ENCODE measurements at regions not wholly inside any gene's neighbourhood (a gene's known extent, or its start where the extent isn't known, plus 50 kb on each side); places are given as distances from the start of the nearest gene placed in this dataset.
"Not testable (repeated sequence)": the region's sequence is repeated elsewhere in the genome, so short reads cannot be mapped to it uniquely, and the experiment has no call there.

DNA sequence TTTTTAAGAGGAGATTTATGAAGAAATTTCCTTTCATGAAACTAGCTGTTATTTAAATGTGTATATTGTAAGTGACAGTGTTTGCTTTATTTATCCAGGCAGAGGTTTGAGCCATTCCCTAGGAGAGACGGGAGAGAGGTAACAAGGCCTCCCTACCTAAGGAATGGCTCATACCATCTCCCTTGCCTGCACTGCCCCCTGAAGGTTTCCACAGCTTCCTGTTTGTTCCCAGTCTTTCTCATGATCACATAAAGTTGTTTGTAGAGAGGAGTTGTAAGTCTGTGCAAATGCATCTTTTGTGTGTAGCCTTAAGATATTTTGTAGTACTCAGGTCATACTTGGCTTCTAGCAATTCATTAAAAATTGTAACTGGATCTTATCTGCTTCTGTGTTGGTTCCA lies 1504.5 kb upstream of the PCDH10 start:
- intact Hi-C loops (cut with micrococcal nuclease; ENCODE audit: unreplicated experiment), result loop anchor here (10.0 kb wide), 1 partner anchor 550 kb away; no protein-coding TSS in a partner anchor
- Histone ChIP-seq H3K9me3 (ENCODE audit: low read depth, low read length, poor library complexity, severe bottlenecking) (peaks cover 10% of the 10 kb centered on the region), H3K4me1 (ENCODE audit: insufficient read depth, low read length, poor library complexity, severe bottlenecking) (no peaks in the 10 kb centered on the region), H3K27me3 (replicated peaks; ENCODE audit: insufficient read depth, low read depth, low read length, poor library complexity) (no peaks in the 10 kb centered on the region), H3K4me3 (ENCODE audit: low read depth, low read length, poor library complexity, severe bottlenecking) (no peak overlapping the region), H3K36me3 (ENCODE audit: insufficient read depth, low read length, poor library complexity, severe bottlenecking) (no peaks in the 10 kb centered on the region), H3K27ac (ENCODE audit: low read depth, low read length, poor library complexity, severe bottlenecking) (no peak overlapping the region)
- no TSS peak for BruUV-seq (replicated peaks)
- ChIA-PET CTCF (no interaction called here), POLR2A (ENCODE audit: low non-redundant PET) (no interaction called here)
- DNase-seq (ENCODE audit: low spot score), result peak; percentile 9
- TF ChIP-seq EZH2 (IDR thresholded peaks at IDR 0.05; ENCODE audit: borderline replicate concordance, low read depth, low read length, poor library complexity, severe bottlenecking), result no peak
- TF ChIP-seq, protein P1, sequence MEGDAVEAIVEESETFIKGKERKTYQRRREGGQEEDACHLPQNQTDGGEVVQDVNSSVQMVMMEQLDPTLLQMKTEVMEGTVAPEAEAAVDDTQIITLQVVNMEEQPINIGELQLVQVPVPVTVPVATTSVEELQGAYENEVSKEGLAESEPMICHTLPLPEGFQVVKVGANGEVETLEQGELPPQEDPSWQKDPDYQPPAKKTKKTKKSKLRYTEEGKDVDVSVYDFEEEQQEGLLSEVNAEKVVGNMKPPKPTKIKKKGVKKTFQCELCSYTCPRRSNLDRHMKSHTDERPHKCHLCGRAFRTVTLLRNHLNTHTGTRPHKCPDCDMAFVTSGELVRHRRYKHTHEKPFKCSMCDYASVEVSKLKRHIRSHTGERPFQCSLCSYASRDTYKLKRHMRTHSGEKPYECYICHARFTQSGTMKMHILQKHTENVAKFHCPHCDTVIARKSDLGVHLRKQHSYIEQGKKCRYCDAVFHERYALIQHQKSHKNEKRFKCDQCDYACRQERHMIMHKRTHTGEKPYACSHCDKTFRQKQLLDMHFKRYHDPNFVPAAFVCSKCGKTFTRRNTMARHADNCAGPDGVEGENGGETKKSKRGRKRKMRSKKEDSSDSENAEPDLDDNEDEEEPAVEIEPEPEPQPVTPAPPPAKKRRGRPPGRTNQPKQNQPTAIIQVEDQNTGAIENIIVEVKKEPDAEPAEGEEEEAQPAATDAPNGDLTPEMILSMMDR (conservative IDR thresholded peaks at IDR 0.05; ENCODE audit: low read depth, low read length), result peak; percentile 45

DNA sequence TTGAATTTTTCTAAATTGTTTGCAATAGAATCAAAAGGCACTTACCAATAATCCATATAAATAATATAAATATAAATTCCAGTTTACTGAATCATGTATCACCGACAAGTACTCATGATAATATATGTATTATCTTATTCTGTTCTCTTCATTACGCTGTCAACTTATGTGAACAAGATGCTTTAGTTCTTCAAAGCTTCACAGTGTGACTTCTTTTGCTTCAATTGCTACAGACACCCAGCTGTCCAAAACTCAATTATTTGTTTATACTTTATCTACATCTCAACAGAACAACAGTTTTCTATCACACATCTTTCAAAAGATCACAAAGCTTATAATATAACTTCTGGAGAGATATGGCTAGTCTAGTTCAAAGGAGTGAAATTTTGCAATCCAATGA lies 1499.9 kb upstream of the PCDH10 start:
- ChIA-PET CTCF (no interaction called here), POLR2A (ENCODE audit: low non-redundant PET) (no interaction called here)
- TF ChIP-seq, protein P1 (conservative IDR thresholded peaks at IDR 0.05; ENCODE audit: low read depth, low read length), result no peak
- TF ChIP-seq EZH2 (IDR thresholded peaks at IDR 0.05; ENCODE audit: borderline replicate concordance, low read depth, low read length, poor library complexity, severe bottlenecking), result no peak
- DNase-seq (ENCODE audit: low spot score), result no peak
- Histone ChIP-seq H3K4me1 (ENCODE audit: insufficient read depth, low read length, poor library complexity, severe bottlenecking) (no peaks in the 10 kb centered on the region), H3K9me3 (ENCODE audit: low read depth, low read length, poor library complexity, severe bottlenecking) (no peaks in the 10 kb centered on the region), H3K27me3 (replicated peaks; ENCODE audit: insufficient read depth, low read depth, low read length, poor library complexity) (no peaks in the 10 kb centered on the region), H3K4me3 (ENCODE audit: low read depth, low read length, poor library complexity, severe bottlenecking) (no peak overlapping the region), H3K36me3 (ENCODE audit: insufficient read depth, low read length, poor library complexity, severe bottlenecking) (no peaks in the 10 kb centered on the region), H3K27ac (ENCODE audit: low read depth, low read length, poor library complexity, severe bottlenecking) (no peak overlapping the region)
- intact Hi-C loops (cut with micrococcal nuclease; ENCODE audit: unreplicated experiment), result loop anchor here (10.0 kb wide), 1 partner anchor 554 kb away; no protein-coding TSS in a partner anchor
- BruUV-seq (replicated peaks), result no TSS peak

DNA sequence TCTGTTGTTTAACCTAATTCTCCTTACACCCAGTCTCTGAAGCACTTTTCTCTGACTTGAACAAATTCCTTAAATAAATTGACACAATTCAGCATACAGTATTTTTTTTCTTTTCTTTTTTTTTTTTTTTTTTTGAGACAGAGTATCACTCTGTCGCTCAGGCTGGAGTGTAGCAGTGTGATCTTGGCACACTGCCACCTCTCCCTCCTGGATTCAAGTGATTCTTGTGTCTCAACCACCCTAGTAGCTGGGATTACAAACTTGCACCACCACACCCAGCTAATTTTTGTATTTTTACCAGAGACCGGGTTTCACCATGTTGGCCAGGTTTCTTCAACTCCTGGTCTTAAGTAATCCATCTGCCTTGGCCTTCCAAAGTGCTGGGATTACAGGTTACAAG lies 1498.1 kb upstream of the PCDH10 start:
- H3K27me3 ChIP-seq (replicated peaks; ENCODE audit: insufficient read depth, low read depth, low read length, poor library complexity), result no peaks in the 10 kb centered on the region
- no peaks in the 10 kb centered on the region for H3K9me3 ChIP-seq (ENCODE audit: low read depth, low read length, poor library complexity, severe bottlenecking)
- intact Hi-C loops (cut with micrococcal nuclease; ENCODE audit: unreplicated experiment), result no loop called here
- no TSS peak for BruUV-seq (replicated peaks)
- CTCF ChIA-PET, result no interaction called here
- POLR2A ChIA-PET (ENCODE audit: low non-redundant PET), result no interaction called here
- DNase-seq (ENCODE audit: low spot score), result no peak
- TF ChIP-seq, protein P1 (conservative IDR thresholded peaks at IDR 0.05; ENCODE audit: low read depth, low read length), result no peak
- no peak for TF ChIP-seq EZH2 (IDR thresholded peaks at IDR 0.05; ENCODE audit: borderline replicate concordance, low read depth, low read length, poor library complexity, severe bottlenecking)
- no peaks in the 10 kb centered on the region for H3K36me3 ChIP-seq (ENCODE audit: insufficient read depth, low read length, poor library complexity, severe bottlenecking)
- no peaks in the 10 kb centered on the region for H3K4me1 ChIP-seq (ENCODE audit: insufficient read depth, low read length, poor library complexity, severe bottlenecking)
- no peak overlapping the region for H3K27ac ChIP-seq (ENCODE audit: low read depth, low read length, poor library complexity, severe bottlenecking)
- H3K4me3 ChIP-seq (ENCODE audit: low read depth, low read length, poor library complexity, severe bottlenecking), result no peak overlapping the region

DNA sequence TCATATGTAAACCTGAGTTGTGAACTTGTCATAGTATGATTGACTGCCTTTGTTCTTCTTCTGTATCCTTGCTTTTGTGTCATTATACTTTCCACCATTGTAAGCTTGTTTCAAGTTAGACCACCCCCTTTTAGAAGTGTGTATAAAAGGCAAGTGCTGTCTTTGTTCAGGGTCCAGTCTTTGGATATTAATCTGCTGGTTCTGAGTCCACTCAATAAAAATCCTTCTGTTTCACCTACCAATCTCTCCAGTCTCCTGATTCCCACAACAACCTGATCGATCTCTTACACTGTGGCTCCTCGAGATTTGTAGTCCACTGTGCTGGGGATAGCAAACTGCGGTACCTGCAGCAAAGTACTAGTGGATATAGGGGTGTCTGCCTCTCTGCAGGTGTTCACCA lies 1465.8 kb upstream of the PCDH10 start:
- DNase-seq (ENCODE audit: low spot score); H3K27me3 ChIP-seq (replicated peaks; ENCODE audit: insufficient read depth, low read depth, low read length, poor library complexity); H3K4me3 ChIP-seq (ENCODE audit: low read depth, low read length, poor library complexity, severe bottlenecking); BruUV-seq (replicated peaks); H3K9me3 ChIP-seq (ENCODE audit: low read depth, low read length, poor library complexity, severe bottlenecking); CTCF ChIA-PET; intact Hi-C loops (cut with micrococcal nuclease; ENCODE audit: unreplicated experiment); H3K4me1 ChIP-seq (ENCODE audit: insufficient read depth, low read length, poor library complexity, severe bottlenecking); POLR2A ChIA-PET (ENCODE audit: low non-redundant PET); H3K27ac ChIP-seq (ENCODE audit: low read depth, low read length, poor library complexity, severe bottlenecking); H3K36me3 ChIP-seq (ENCODE audit: insufficient read depth, low read length, poor library complexity, severe bottlenecking): not testable (repeated sequence)

Measured in A673 (cell line).